ENCODE measurements at regions not wholly inside any gene's neighbourhood (a gene's known extent, or its start where the extent isn't known, plus 50 kb on each side); places are given as distances from the start of the nearest gene placed in this dataset.

DNA sequence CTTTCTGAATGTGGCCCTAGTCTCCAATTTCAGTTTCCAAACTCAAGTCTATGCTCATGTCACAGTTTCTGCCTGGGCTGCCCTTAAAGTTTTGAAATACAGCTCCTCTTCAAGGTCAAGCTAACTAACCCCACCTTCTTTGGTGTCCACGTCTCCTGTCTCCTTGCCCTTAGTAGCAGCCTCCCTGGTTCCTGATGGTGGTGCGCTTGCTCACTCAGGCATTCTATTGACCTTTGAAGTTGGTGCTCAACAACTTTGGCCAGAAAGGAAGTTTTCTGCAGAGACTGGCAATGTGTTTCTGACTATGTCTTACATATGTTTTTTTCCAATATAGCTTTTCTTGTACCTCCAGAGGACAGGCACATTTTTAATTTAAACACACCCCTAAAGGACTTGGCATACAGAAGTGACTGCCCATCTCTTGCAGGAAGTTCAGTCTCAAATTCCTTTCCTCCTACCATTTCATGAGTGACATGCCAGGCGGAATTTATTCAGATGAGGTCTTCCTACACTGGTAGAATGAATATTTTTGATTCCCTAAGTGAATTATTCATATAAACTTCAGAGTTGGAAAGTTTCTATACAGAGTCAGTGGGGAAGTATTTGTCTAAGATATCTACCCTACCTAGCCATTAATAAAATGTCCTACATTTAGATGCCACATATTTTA is 364.3 kb upstream of the USP24 start:
- Mint-ChIP-seq H3K4me3 (ENCODE audit: unreplicated experiment) (no peak overlapping the region), H3K27ac (ENCODE audit: unreplicated experiment) (peak overlapping the region; percentile 42), H3K4me1 (ENCODE audit: low read depth) (peaks cover 45% of the 10 kb centered on the region), H3K27me3 (ENCODE audit: low read depth) (no peaks in the 10 kb centered on the region), H3K9me3 (ENCODE audit: low read depth) (no peaks in the 10 kb centered on the region), H3K36me3 (ENCODE audit: low read depth) (no peaks in the 10 kb centered on the region)
- no peak for TF ChIP-seq CTCF (IDR thresholded peaks at IDR 0.05)
- no peak for DNase-seq (ENCODE audit: low spot score)

GRCh38 chr1:55578646-55579045 is 363.5 kb upstream of the USP24 start:
- TF ChIP-seq CTCF (IDR thresholded peaks at IDR 0.05), result no peak
- no peak for DNase-seq (ENCODE audit: low spot score)
- H3K27ac Mint-ChIP-seq (ENCODE audit: unreplicated experiment), result no peak overlapping the region
- peaks cover 39% of the 10 kb centered on the region for H3K4me1 Mint-ChIP-seq (ENCODE audit: low read depth)
- H3K27me3 Mint-ChIP-seq (ENCODE audit: low read depth), result no peaks in the 10 kb centered on the region
- H3K36me3 Mint-ChIP-seq (ENCODE audit: low read depth), result no peaks in the 10 kb centered on the region
- H3K4me3 Mint-ChIP-seq (ENCODE audit: unreplicated experiment), result no peak overlapping the region
- H3K9me3 Mint-ChIP-seq (ENCODE audit: low read depth), result no peaks in the 10 kb centered on the region

GRCh38 chr1:55575571-55576279 is 360.6 kb upstream of the USP24 start:
- Mint-ChIP-seq H3K9me3 (ENCODE audit: low read depth) (no peaks in the 10 kb centered on the region), H3K4me1 (ENCODE audit: low read depth) (peaks cover 32% of the 10 kb centered on the region), H3K27ac (ENCODE audit: unreplicated experiment) (no peak overlapping the region), H3K27me3 (ENCODE audit: low read depth) (no peaks in the 10 kb centered on the region), H3K4me3 (ENCODE audit: unreplicated experiment) (no peak overlapping the region), H3K36me3 (ENCODE audit: low read depth) (no peaks in the 10 kb centered on the region)
- TF ChIP-seq CTCF (IDR thresholded peaks at IDR 0.05), result peak; percentile 18
- no peak for DNase-seq (ENCODE audit: low spot score)

- Mint-ChIP-seq H3K9me3 (ENCODE audit: low read depth) (no peaks in the 10 kb centered on the region), H3K4me3 (ENCODE audit: unreplicated experiment) (no peak overlapping the region), H3K4me1 (ENCODE audit: low read depth) (peaks cover 25% of the 10 kb centered on the region), H3K27ac (ENCODE audit: unreplicated experiment) (no peak overlapping the region), H3K36me3 (ENCODE audit: low read depth) (no peaks in the 10 kb centered on the region), H3K27me3 (ENCODE audit: low read depth) (no peaks in the 10 kb centered on the region)
- no peak for DNase-seq (ENCODE audit: low spot score)
- no peak for TF ChIP-seq CTCF (IDR thresholded peaks at IDR 0.05)
These were observed 359.6 kb upstream of the USP24 start for GRCh38 chr1:55574691-55575225.

DNA sequence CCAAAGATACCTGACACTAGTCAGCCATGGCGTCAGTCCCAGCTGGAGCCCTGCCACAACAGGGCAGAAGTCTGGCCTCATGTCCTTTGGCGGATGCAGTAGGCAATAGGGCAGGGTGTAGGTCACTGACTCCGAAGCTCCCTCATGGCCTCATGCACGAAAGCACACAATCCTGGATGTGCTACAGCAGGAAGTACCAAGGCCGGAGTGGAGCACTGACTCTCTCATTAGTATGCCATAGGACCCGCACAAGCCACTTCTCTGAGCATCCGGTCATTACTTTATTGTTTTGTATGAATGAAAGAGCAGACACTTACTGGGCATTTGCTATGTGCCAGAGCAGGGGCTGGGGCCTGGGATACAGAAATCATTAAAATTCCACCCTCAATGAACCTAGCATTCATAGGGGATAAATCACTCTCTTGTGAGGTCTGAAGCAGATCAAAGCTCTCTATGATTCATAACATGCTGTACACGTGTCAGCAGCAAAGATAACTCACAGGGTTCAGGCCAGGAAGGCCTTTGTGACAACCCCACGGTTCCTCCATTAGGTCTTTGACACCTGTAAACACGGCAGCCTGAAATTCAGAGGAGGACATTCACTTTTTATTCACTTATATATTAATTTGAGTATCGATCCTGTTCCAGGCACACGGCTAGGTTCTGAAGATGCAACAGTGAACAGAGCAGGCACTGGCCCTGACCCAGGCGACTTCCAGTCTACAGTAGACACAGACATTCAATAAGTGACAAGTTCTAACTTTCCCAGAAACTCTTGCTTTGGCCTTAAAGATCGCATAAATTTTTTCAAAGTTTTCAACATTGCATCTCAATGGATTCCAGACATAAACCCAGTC is 357.9 kb upstream of the USP24 start:
- H3K4me1 Mint-ChIP-seq (ENCODE audit: low read depth), result peaks cover 20% of the 10 kb centered on the region
- H3K9me3 Mint-ChIP-seq (ENCODE audit: low read depth), result peaks cover 3% of the 10 kb centered on the region
- no peak overlapping the region for H3K27ac Mint-ChIP-seq (ENCODE audit: unreplicated experiment)
- no peak for TF ChIP-seq CTCF (IDR thresholded peaks at IDR 0.05)
- H3K36me3 Mint-ChIP-seq (ENCODE audit: low read depth), result no peaks in the 10 kb centered on the region
- H3K27me3 Mint-ChIP-seq (ENCODE audit: low read depth), result no peaks in the 10 kb centered on the region
- H3K4me3 Mint-ChIP-seq (ENCODE audit: unreplicated experiment), result no peak overlapping the region
- no peak for DNase-seq (ENCODE audit: low spot score)

All from chondrocyte (in vitro differentiated cells).